KMS-11 (cell line): ENCODE measurements at regions not wholly inside any gene's neighbourhood (a gene's known extent, or its start where the extent isn't known, plus 50 kb on each side); places are given as distances from the start of the nearest gene placed in this dataset.

Experiments
- H2AFZ ChIP-seq: fragments of 200-600 bp; sonication (generic); 2 replicates; pipeline ENCODE4 v1.6.1; 2016; ENCODE audit warnings: antibody characterized with exemption, mixed run types, low read depth
- H3K27ac ChIP-seq: fragments of 200-600 bp; sonication (generic); 2 replicates; pipeline ENCODE4 v1.6.1; 2016; ENCODE audit warnings: mild to moderate bottlenecking, mixed run types
- H3K27me3 ChIP-seq: fragments of 200-600 bp; sonication (generic); 2 replicates; pipeline ENCODE4 v1.6.1; 2017; ENCODE audit warnings: mild to moderate bottlenecking, low read depth, mixed run types, moderate library complexity; ENCODE audit not compliant: insufficient read depth
- H3K36me3 ChIP-seq: fragments of 200-600 bp; sonication (generic); 2 replicates; pipeline ENCODE4 v1.6.1; 2017; ENCODE audit warnings: mild to moderate bottlenecking, mixed run types; ENCODE audit not compliant: insufficient read depth
- H3K4me1 ChIP-seq: fragments of 200-600 bp; sonication (generic); 2 replicates; pipeline ENCODE4 v1.6.1; 2016; ENCODE audit warnings: mild to moderate bottlenecking, low read depth, mixed run types; ENCODE audit not compliant: poor library complexity, severe bottlenecking
- H3K4me2 ChIP-seq: fragments of 200-600 bp; sonication (generic); 2 replicates; pipeline ENCODE4 v1.7.0; 2016; ENCODE audit warnings: mild to moderate bottlenecking, mixed run types
- H3K4me3 ChIP-seq: fragments of 200-600 bp; sonication (generic); IDR thresholded peaks from 2 replicates; pipeline ENCODE4 v1.6.1; 2017; ENCODE audit warnings: low read depth, low read length, mixed read lengths; ENCODE audit not compliant: insufficient read depth
- H3K79me2 ChIP-seq: fragments of 200-600 bp; sonication (generic); 2 replicates; pipeline ENCODE4 v1.6.1; 2016; ENCODE audit warnings: low read depth, mixed run types; ENCODE audit not compliant: insufficient read depth
- H3K9ac ChIP-seq: fragments of 200-600 bp; sonication (generic); 2 replicates; pipeline ENCODE4 v1.6.1; 2016; ENCODE audit warnings: mild to moderate bottlenecking, mixed run types
- H4K20me1 ChIP-seq: fragments of 200-600 bp; sonication (generic); 2 replicates; pipeline ENCODE4 v1.6.1; 2016; ENCODE audit warnings: mild to moderate bottlenecking, mixed run types; ENCODE audit not compliant: insufficient read depth
- CTCF ChIP-seq: fragments of 200-600 bp; sonication (generic); conservative IDR thresholded peaks from 2 replicates; pipeline ENCODE4 v1.6.1; 2017; ENCODE audit warnings: low read depth, mild to moderate bottlenecking, antibody characterized with exemption, low read length, moderate library complexity, mixed read lengths

DNA sequence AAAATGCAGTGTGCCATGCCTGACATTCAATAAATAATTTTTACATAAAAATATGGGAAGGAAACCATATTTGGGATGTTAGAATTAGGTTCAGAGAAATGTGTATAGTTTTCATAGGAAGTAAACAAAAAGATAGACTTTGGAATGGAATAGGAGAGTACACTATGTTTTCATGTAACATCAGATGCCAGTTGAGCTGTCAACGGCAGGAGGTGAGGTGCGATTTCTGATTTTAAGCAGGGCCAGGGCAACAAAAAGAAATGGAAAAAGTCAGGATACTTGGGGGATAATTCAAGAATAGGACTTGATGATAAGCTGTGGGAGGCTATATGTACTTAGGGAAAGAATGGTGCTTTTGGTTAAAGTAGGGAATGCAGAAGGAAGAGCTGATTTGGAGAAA is 639.5 kb downstream of the OTOL1 start:
- no peak overlapping the region for H2AFZ ChIP-seq
- no peaks in the 10 kb centered on the region for H3K79me2 ChIP-seq
- no peak for TF ChIP-seq CTCF

GRCh38 chr3:162138509-162138908 is 641.9 kb downstream of the OTOL1 start:
- no peak for TF ChIP-seq CTCF
- no peak overlapping the region for H3K4me3 ChIP-seq
- H3K9ac ChIP-seq, result no peak overlapping the region
- no peak overlapping the region for H3K27ac ChIP-seq
- H3K27me3 ChIP-seq, result no peaks in the 10 kb centered on the region
- no peaks in the 10 kb centered on the region for H3K36me3 ChIP-seq
- no peak overlapping the region for H2AFZ ChIP-seq
- no peaks in the 10 kb centered on the region for H3K79me2 ChIP-seq
- H4K20me1 ChIP-seq, result no peaks in the 10 kb centered on the region
- H3K4me1 ChIP-seq, result no peaks in the 10 kb centered on the region
- H3K4me2 ChIP-seq, result no peak overlapping the region

More for the DNA sequence above, 639.5 kb downstream of the OTOL1 start:
- H3K4me3 ChIP-seq, result no peak overlapping the region
- H3K27me3 ChIP-seq, result no peaks in the 10 kb centered on the region
- H3K4me1 ChIP-seq, result no peaks in the 10 kb centered on the region
- no peak overlapping the region for H3K9ac ChIP-seq
- no peak overlapping the region for H3K27ac ChIP-seq
- H3K4me2 ChIP-seq, result no peak overlapping the region
- no peaks in the 10 kb centered on the region for H4K20me1 ChIP-seq
- H3K36me3 ChIP-seq, result no peaks in the 10 kb centered on the region; the same call in 1 of the 2 replicates

DNA sequence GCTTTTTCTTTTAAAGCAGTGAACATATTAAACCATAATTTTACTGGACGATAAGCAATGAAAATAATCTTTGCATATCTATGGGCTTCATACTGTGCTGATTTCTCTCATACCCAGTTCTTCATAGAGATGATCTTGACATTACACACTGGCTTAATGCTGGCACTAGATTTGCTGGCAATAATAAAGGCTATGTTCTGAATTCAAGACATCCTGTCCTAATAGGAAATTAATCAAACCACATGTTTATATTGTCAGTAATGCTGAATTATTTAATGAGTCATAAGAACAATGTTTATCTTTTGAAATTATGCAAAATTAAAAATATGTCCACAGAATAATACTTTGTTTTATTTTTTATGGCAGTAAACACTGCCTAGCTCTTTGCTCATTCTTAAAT is 643.2 kb downstream of the OTOL1 start:
- Histone ChIP-seq H3K4me1 (no peaks in the 10 kb centered on the region), H3K36me3 (no peaks in the 10 kb centered on the region), H3K79me2 (no peaks in the 10 kb centered on the region), H3K27ac (no peak overlapping the region), H4K20me1 (no peaks in the 10 kb centered on the region), H3K4me2 (no peak overlapping the region), H3K9ac (no peak overlapping the region), H3K4me3 (no peak overlapping the region), H2AFZ (no peak overlapping the region), H3K27me3 (no peaks in the 10 kb centered on the region)
- no peak for TF ChIP-seq CTCF

DNA sequence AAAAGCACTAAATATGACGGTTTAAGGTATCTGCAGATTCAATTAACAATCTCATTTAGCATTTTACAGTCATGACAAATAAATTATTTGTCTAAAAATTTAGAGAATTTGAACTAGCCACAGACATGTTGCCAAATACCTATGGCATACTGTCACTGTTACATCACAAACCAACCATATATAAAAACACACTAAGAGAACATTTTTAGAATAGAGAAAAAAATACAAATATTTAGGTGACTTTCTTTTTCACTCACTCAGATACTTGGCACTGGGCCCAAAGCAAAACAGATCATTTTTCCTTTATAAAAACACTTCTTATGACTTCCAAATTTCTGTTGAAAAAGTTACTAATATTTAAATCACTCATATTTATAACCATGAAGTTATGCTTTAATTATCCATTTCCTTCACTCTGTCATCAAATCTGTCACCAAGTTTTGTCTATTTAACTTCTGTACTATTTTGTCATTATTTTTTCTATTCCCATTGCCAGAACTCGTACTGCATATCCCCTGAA is 644.7 kb downstream of the OTOL1 start:
- Histone ChIP-seq H3K27ac (no peak overlapping the region), H2AFZ (no peak overlapping the region), H3K79me2 (no peaks in the 10 kb centered on the region), H3K4me3 (no peak overlapping the region), H3K27me3 (no peaks in the 10 kb centered on the region), H3K4me1 (no peaks in the 10 kb centered on the region), H3K36me3 (no peaks in the 10 kb centered on the region), H3K4me2 (no peak overlapping the region), H4K20me1 (no peaks in the 10 kb centered on the region), H3K9ac (no peak overlapping the region)
- no peak for TF ChIP-seq CTCF
